ENCODE measurements at regions not wholly inside any gene's neighbourhood (a gene's known extent, or its start where the extent isn't known, plus 50 kb on each side); places are given as distances from the start of the nearest gene placed in this dataset.

- Histone ChIP-seq H3K27me3 (ENCODE audit: control insufficient read depth, insufficient read depth, low read length) (no peaks in the 10 kb centered on the region), H3K27ac (ENCODE audit: low read depth, low read length) (no peak overlapping the region), H3K4me3 (ENCODE audit: low read length) (no peak overlapping the region), H3K4me1 (ENCODE audit: control insufficient read depth, insufficient read depth, low read length) (no peaks in the 10 kb centered on the region), H3K36me3 (ENCODE audit: control insufficient read depth, insufficient read depth, low read length) (no peaks in the 10 kb centered on the region), H3K9ac (ENCODE audit: low read length) (no peak overlapping the region)
Observed at GRCh38 chr12:43294916-43295315, 257.1 kb downstream of the ADAMTS20 start.

- no peak overlapping the region for H3K27ac ChIP-seq (ENCODE audit: low read depth, low read length)
- H3K9ac ChIP-seq (ENCODE audit: low read length), result no peak overlapping the region
- no peaks in the 10 kb centered on the region for H3K27me3 ChIP-seq (ENCODE audit: control insufficient read depth, insufficient read depth, low read length)
- H3K4me3 ChIP-seq (ENCODE audit: low read length), result no peak overlapping the region
- no peaks in the 10 kb centered on the region for H3K36me3 ChIP-seq (ENCODE audit: control insufficient read depth, insufficient read depth, low read length)
- H3K4me1 ChIP-seq (ENCODE audit: control insufficient read depth, insufficient read depth, low read length), result peaks cover 6% of the 10 kb centered on the region
Observed at GRCh38 chr12:43294147-43294546, 257.9 kb downstream of the ADAMTS20 start.

- peaks cover 6% of the 10 kb centered on the region for H3K4me1 ChIP-seq (ENCODE audit: control insufficient read depth, insufficient read depth, low read length)
- H3K36me3 ChIP-seq (ENCODE audit: control insufficient read depth, insufficient read depth, low read length), result no peaks in the 10 kb centered on the region
- H3K27ac ChIP-seq (ENCODE audit: low read depth, low read length), result no peak overlapping the region
- no peak overlapping the region for H3K4me3 ChIP-seq (ENCODE audit: low read length)
- H3K9ac ChIP-seq (ENCODE audit: low read length), result no peak overlapping the region
- H3K27me3 ChIP-seq (ENCODE audit: control insufficient read depth, insufficient read depth, low read length), result no peaks in the 10 kb centered on the region
Observed at GRCh38 chr12:43293396-43293795, 258.6 kb downstream of the ADAMTS20 start.

GRCh38 chr12:43292699-43293098 lies 259.3 kb downstream of the ADAMTS20 start:
- H3K36me3 ChIP-seq (ENCODE audit: control insufficient read depth, insufficient read depth, low read length), result no peaks in the 10 kb centered on the region

GRCh38 chr12:43291516-43291915 lies 260.5 kb downstream of the ADAMTS20 start:
- Histone ChIP-seq H3K9ac (ENCODE audit: low read length) (no peak overlapping the region), H3K4me3 (ENCODE audit: low read length) (no peak overlapping the region), H3K36me3 (ENCODE audit: control insufficient read depth, insufficient read depth, low read length) (no peaks in the 10 kb centered on the region), H3K4me1 (ENCODE audit: control insufficient read depth, insufficient read depth, low read length) (peaks cover 6% of the 10 kb centered on the region), H3K27ac (ENCODE audit: low read depth, low read length) (no peak overlapping the region), H3K27me3 (ENCODE audit: control insufficient read depth, insufficient read depth, low read length) (no peaks in the 10 kb centered on the region)

More at GRCh38 chr12:43292699-43293098, 259.3 kb downstream of the ADAMTS20 start:
- Histone ChIP-seq H3K27ac (ENCODE audit: low read depth, low read length) (no peak overlapping the region), H3K9ac (ENCODE audit: low read length) (no peak overlapping the region), H3K27me3 (ENCODE audit: control insufficient read depth, insufficient read depth, low read length) (no peaks in the 10 kb centered on the region), H3K4me1 (ENCODE audit: control insufficient read depth, insufficient read depth, low read length) (peaks cover 6% of the 10 kb centered on the region), H3K4me3 (ENCODE audit: low read length) (no peak overlapping the region)

GRCh38 chr12:43290836-43291235 lies 261.2 kb downstream of the ADAMTS20 start:
- peaks cover 6% of the 10 kb centered on the region for H3K4me1 ChIP-seq (ENCODE audit: control insufficient read depth, insufficient read depth, low read length)
- no peaks in the 10 kb centered on the region for H3K36me3 ChIP-seq (ENCODE audit: control insufficient read depth, insufficient read depth, low read length)
- H3K9ac ChIP-seq (ENCODE audit: low read length), result no peak overlapping the region
- H3K27me3 ChIP-seq (ENCODE audit: control insufficient read depth, insufficient read depth, low read length), result no peaks in the 10 kb centered on the region
- no peak overlapping the region for H3K4me3 ChIP-seq (ENCODE audit: low read length)
- no peak overlapping the region for H3K27ac ChIP-seq (ENCODE audit: low read depth, low read length)

- no peak overlapping the region for H3K4me3 ChIP-seq (ENCODE audit: low read length)
- H3K27me3 ChIP-seq (ENCODE audit: control insufficient read depth, insufficient read depth, low read length), result no peaks in the 10 kb centered on the region
- no peak overlapping the region for H3K9ac ChIP-seq (ENCODE audit: low read length)
- H3K4me1 ChIP-seq (ENCODE audit: control insufficient read depth, insufficient read depth, low read length), result peaks cover 6% of the 10 kb centered on the region
- peak overlapping the region; percentile 2 for H3K27ac ChIP-seq (ENCODE audit: low read depth, low read length)
- no peaks in the 10 kb centered on the region for H3K36me3 ChIP-seq (ENCODE audit: control insufficient read depth, insufficient read depth, low read length)
Observed at GRCh38 chr12:43289426-43289801, 262.6 kb downstream of the ADAMTS20 start.

GRCh38 chr12:43288671-43289425 lies 263.2 kb downstream of the ADAMTS20 start:
- peaks cover 6% of the 10 kb centered on the region for H3K4me1 ChIP-seq (ENCODE audit: control insufficient read depth, insufficient read depth, low read length)
- no peak overlapping the region for H3K4me3 ChIP-seq (ENCODE audit: low read length)
- H3K36me3 ChIP-seq (ENCODE audit: control insufficient read depth, insufficient read depth, low read length), result no peaks in the 10 kb centered on the region
- no peak overlapping the region for H3K9ac ChIP-seq (ENCODE audit: low read length)
- no peaks in the 10 kb centered on the region for H3K27me3 ChIP-seq (ENCODE audit: control insufficient read depth, insufficient read depth, low read length)
- H3K27ac ChIP-seq (ENCODE audit: low read depth, low read length), result no peak overlapping the region

- peaks cover 6% of the 10 kb centered on the region for H3K4me1 ChIP-seq (ENCODE audit: control insufficient read depth, insufficient read depth, low read length)
- no peak overlapping the region for H3K9ac ChIP-seq (ENCODE audit: low read length)
- no peak overlapping the region for H3K4me3 ChIP-seq (ENCODE audit: low read length)
- no peaks in the 10 kb centered on the region for H3K27me3 ChIP-seq (ENCODE audit: control insufficient read depth, insufficient read depth, low read length)
- no peak overlapping the region for H3K27ac ChIP-seq (ENCODE audit: low read depth, low read length)
- H3K36me3 ChIP-seq (ENCODE audit: control insufficient read depth, insufficient read depth, low read length), result no peaks in the 10 kb centered on the region
Observed at GRCh38 chr12:43287706-43288383, 264.2 kb downstream of the ADAMTS20 start.

GRCh38 chr12:43286986-43287385 lies 265.0 kb downstream of the ADAMTS20 start:
- peaks cover 6% of the 10 kb centered on the region for H3K4me1 ChIP-seq (ENCODE audit: control insufficient read depth, insufficient read depth, low read length)
- H3K27ac ChIP-seq (ENCODE audit: low read depth, low read length), result no peak overlapping the region
- H3K36me3 ChIP-seq (ENCODE audit: control insufficient read depth, insufficient read depth, low read length), result no peaks in the 10 kb centered on the region
- no peak overlapping the region for H3K9ac ChIP-seq (ENCODE audit: low read length)
- no peaks in the 10 kb centered on the region for H3K27me3 ChIP-seq (ENCODE audit: control insufficient read depth, insufficient read depth, low read length)
- no peak overlapping the region for H3K4me3 ChIP-seq (ENCODE audit: low read length)

GRCh38 chr12:43285159-43285598 lies 266.8 kb downstream of the ADAMTS20 start:
- no peak overlapping the region for H3K9ac ChIP-seq (ENCODE audit: low read length)
- no peaks in the 10 kb centered on the region for H3K36me3 ChIP-seq (ENCODE audit: control insufficient read depth, insufficient read depth, low read length)
- no peak overlapping the region for H3K4me3 ChIP-seq (ENCODE audit: low read length)
- H3K4me1 ChIP-seq (ENCODE audit: control insufficient read depth, insufficient read depth, low read length), result peaks cover 6% of the 10 kb centered on the region
- no peak overlapping the region for H3K27ac ChIP-seq (ENCODE audit: low read depth, low read length)
- no peaks in the 10 kb centered on the region for H3K27me3 ChIP-seq (ENCODE audit: control insufficient read depth, insufficient read depth, low read length)

GRCh38 chr12:43284486-43285158 lies 267.4 kb downstream of the ADAMTS20 start:
- H3K4me1 ChIP-seq (ENCODE audit: control insufficient read depth, insufficient read depth, low read length), result peaks cover 4% of the 10 kb centered on the region
- H3K27ac ChIP-seq (ENCODE audit: low read depth, low read length), result no peak overlapping the region
- no peaks in the 10 kb centered on the region for H3K27me3 ChIP-seq (ENCODE audit: control insufficient read depth, insufficient read depth, low read length)
- H3K36me3 ChIP-seq (ENCODE audit: control insufficient read depth, insufficient read depth, low read length), result no peaks in the 10 kb centered on the region
- H3K9ac ChIP-seq (ENCODE audit: low read length), result no peak overlapping the region
- H3K4me3 ChIP-seq (ENCODE audit: low read length), result no peak overlapping the region

Measured in rectal smooth muscle tissue (tissue), 1 donor.